Adrenal gland (tissue), 9 donors: ENCODE measurements at regions not wholly inside any gene's neighbourhood (a gene's known extent, or its start where the extent isn't known, plus 50 kb on each side); places are given as distances from the start of the nearest gene placed in this dataset.

Experiments used
- DNase-seq, 7 donors: peaks; one replicate each; pipeline ENCODE4 v3.0.0-alpha.2; 2019 to 2020
- H3K27ac ChIP-seq, 5 donors: fragments of 200-600 bp; sonication (generic) in 4 of 5; 1 replicate in 3 of 5; 2 replicates in 2 of 5; pipeline versions ENCODE4 v1.5.1 to v1.8.0; 2016 to 2020; ENCODE audit warnings: mild to moderate bottlenecking in 1 of 5
- H3K27me3 ChIP-seq: fragments of 200-600 bp; 2 replicates; pipeline ENCODE4 v1.8.0; 2021
- H3K36me3 ChIP-seq, 2 donors: fragments of 200-600 bp; replicated peaks in 1 of 2; 1 replicate in 1 of 2; 2 replicates in 1 of 2; pipeline versions ENCODE4 v1.5.1 to v1.8.0; 2018 to 2022
- H3K4me1 ChIP-seq, 2 donors: fragments of 200-600 bp; replicated peaks in 1 of 2; 1 replicate in 1 of 2; 2 replicates in 1 of 2; pipeline versions ENCODE4 v1.5.1 to v1.8.0; 2018 to 2021
- H3K4me3 ChIP-seq, 4 donors: fragments of 200-600 bp; sonication (generic) in 3 of 4; one replicate each; pipeline ENCODE4 v1.5.1; 2016 to 2018
- H3K9me3 ChIP-seq, 3 donors: fragments of 200-600 bp; sonication (generic) in 1 of 3; replicated peaks in 1 of 3; 1 replicate in 2 of 3; 2 replicates in 1 of 3; pipeline versions ENCODE4 v1.5.1 to v1.8.0; 2016 to 2021
- POLR2A ChIP-seq, 2 donors: fragments of 450-650 bp; IDR thresholded peaks; one replicate each; pipeline ENCODE4 v1.6.1; 2017; ENCODE audit warnings: antibody characterized with exemption in 2 of 2, mild to moderate bottlenecking in 2 of 2, moderate library complexity in 1 of 2
- WGBS, 4 donors: extraction: QIAGEN DNeasy Blood & Tissue Kit in 2 of 4; methylation state at CpG; one replicate each; pipeline versions ENCODE4 v1.1.5 to v1.1.7; 2013 to 2017; 5-methylcytosine and 5-hydroxymethylcytosine counted together
- intact Hi-C, 2 donors: fragments of 100-400 bp; cut with DNase I; formaldehyde crosslinking; loops; one replicate each; pipeline versions ENCODE4 v1.14.1 to v1.15.0; 2022 to 2023
- TF ChIP-seq, protein P1 (sequence below), 6 experiments: fragments of 450-650 bp in 4 of 6; fragments of 200-600 bp in 2 of 6; sonication (generic) in 1 of 6; IDR thresholded peaks; 1 replicate in 5 of 6; 2 replicates in 1 of 6; pipeline versions ENCODE4 v1.5.1 to v1.8.0; 2016 to 2021; ENCODE audit warnings: antibody characterized with exemption in 6 of 6, mild to moderate bottlenecking in 2 of 6, moderate library complexity in 1 of 6
- donor health status: healthy with polysubstance abuse.
- donor health status: Bipolar disorder and iron deficiency.
- donor health status: DM: yes; HTN: yes; CAD: no.
- donor health status: DM: no; HTN: no; CAD: no.
- donor health status: DM: no; HTN: no; CAD: no.

GRCh38 chr4:53779025-53779424, 187.7 kb upstream of the LNX1 start:
- no peak for TF ChIP-seq POLR2A (IDR thresholded peaks at IDR 0.05)
- TF ChIP-seq, protein P1, sequence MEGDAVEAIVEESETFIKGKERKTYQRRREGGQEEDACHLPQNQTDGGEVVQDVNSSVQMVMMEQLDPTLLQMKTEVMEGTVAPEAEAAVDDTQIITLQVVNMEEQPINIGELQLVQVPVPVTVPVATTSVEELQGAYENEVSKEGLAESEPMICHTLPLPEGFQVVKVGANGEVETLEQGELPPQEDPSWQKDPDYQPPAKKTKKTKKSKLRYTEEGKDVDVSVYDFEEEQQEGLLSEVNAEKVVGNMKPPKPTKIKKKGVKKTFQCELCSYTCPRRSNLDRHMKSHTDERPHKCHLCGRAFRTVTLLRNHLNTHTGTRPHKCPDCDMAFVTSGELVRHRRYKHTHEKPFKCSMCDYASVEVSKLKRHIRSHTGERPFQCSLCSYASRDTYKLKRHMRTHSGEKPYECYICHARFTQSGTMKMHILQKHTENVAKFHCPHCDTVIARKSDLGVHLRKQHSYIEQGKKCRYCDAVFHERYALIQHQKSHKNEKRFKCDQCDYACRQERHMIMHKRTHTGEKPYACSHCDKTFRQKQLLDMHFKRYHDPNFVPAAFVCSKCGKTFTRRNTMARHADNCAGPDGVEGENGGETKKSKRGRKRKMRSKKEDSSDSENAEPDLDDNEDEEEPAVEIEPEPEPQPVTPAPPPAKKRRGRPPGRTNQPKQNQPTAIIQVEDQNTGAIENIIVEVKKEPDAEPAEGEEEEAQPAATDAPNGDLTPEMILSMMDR (IDR thresholded peaks at IDR 0.05) = no peak
- intact Hi-C loops = no loop called here
- H3K27me3 ChIP-seq = no peaks in the 10 kb centered on the region
- 72 to 83% (median 78%) methylated on average over 3 of the region's 3 CpGs for WGBS, 4 donors
- H3K36me3 ChIP-seq = no peaks in the 10 kb centered on the region
- H3K4me1 ChIP-seq = peaks cover 0 to 8% of the 10 kb centered on the region in 2 donors
- H3K4me3 ChIP-seq = no peak overlapping the region
- no peak for DNase-seq
- no peak overlapping the region for H3K27ac ChIP-seq
- no peaks in the 10 kb centered on the region for H3K9me3 ChIP-seq

GRCh38 chr4:53778155-53778554, 186.9 kb upstream of the LNX1 start:
- no peaks in the 10 kb centered on the region for H3K27me3 ChIP-seq
- 56 to 73% (median 63%) methylated on average over 2 of the region's 2 CpGs for WGBS, 4 donors
- no peak overlapping the region for H3K4me3 ChIP-seq
- no peaks in the 10 kb centered on the region for H3K36me3 ChIP-seq
- H3K27ac ChIP-seq = peak overlapping the region in 1 of 5 donors; percentile 36
- H3K4me1 ChIP-seq = peaks cover 0 to 8% of the 10 kb centered on the region in 2 donors
- TF ChIP-seq, protein P1 (IDR thresholded peaks at IDR 0.05) = no peak
- TF ChIP-seq POLR2A (IDR thresholded peaks at IDR 0.05) = no peak
- intact Hi-C loops = no loop called here
- no peaks in the 10 kb centered on the region for H3K9me3 ChIP-seq
- no peak for DNase-seq

DNA sequence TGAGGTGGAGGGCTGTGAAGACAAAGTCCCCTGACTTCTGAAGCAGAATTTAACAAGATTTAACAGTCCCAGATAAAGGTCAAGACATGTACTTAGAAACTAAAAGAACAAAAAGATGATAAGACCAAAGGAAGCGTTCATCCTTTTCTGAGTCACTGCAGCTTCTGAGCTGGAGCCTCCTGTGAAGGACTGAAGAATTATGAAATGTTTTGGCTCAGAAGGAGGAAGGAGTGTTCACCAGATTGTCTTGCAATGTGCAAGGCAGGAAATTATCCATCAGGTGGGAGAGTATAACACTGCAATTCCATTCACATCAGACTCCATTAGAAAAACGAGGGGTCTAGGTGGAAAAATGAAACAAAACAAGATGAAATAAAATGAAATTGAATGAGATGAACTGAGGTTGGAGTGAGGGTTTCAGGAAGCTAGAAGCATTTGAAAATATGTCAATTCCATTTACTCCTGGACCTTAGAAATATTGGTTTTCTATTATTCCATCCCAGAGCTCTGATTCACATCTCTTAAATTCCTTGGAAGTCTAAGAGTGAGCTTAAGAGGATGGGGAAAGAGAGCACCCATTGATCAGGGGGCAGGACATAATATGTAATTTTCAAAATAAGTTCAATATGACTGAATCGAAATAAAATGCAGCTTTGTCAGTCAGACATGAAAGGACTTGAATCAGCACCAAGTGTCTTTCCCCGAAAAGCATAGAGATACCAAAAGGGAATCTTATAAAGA, 186.1 kb upstream of the LNX1 start:
- no peak for TF ChIP-seq POLR2A (IDR thresholded peaks at IDR 0.05)
- TF ChIP-seq, protein P1 (IDR thresholded peaks at IDR 0.05) = no peak
- no peaks in the 10 kb centered on the region for H3K36me3 ChIP-seq
- H3K4me3 ChIP-seq = no peak overlapping the region
- no peaks in the 10 kb centered on the region for H3K9me3 ChIP-seq
- peaks cover 0 to 8% of the 10 kb centered on the region in 2 donors for H3K4me1 ChIP-seq
- intact Hi-C loops = no loop called here
- H3K27me3 ChIP-seq = no peaks in the 10 kb centered on the region
- DNase-seq = peak in 1 of 7 donors; percentile 11
- 37 to 43% (median 40%) methylated on average over 4 of the region's 4 CpGs for WGBS, 4 donors
- H3K27ac ChIP-seq = peak overlapping the region in 1 of 5 donors; percentile 36

GRCh38 chr4:53776141-53776540, 184.9 kb upstream of the LNX1 start:
- Histone ChIP-seq H3K9me3 (no peaks in the 10 kb centered on the region), H3K27me3 (no peaks in the 10 kb centered on the region), H3K36me3 (no peaks in the 10 kb centered on the region), H3K4me1 (peaks cover 0 to 8% of the 10 kb centered on the region in 2 donors), H3K4me3 (no peak overlapping the region), H3K27ac (no peak overlapping the region)
- DNase-seq = no peak
- TF ChIP-seq POLR2A (IDR thresholded peaks at IDR 0.05) = no peak
- TF ChIP-seq, protein P1 (IDR thresholded peaks at IDR 0.05) = no peak
- intact Hi-C loops = no loop called here
- 93 to 98% (median 96%) methylated on average over 2 of the region's 2 CpGs for WGBS, 4 donors
